MCF 10A (cell line): ENCODE measurements at regions not wholly inside any gene's neighbourhood (a gene's known extent, or its start where the extent isn't known, plus 50 kb on each side); places are given as distances from the start of the nearest gene placed in this dataset.

Experiments used
- BruUV-seq: library from RNA; stranded (reverse); fragments of 400-500 nt; replicated peaks from 2 replicates; lab custom pipeline; 2021; lab: Mats Ljungman, UMichigan
- CTCF ChIA-PET: fragments of 300-600 bp; sonication (Branson Sonifier 250); formaldehyde crosslinking; extraction: SDS; loops from one replicate; lab custom pipeline; 2021; ENCODE audit warnings: antibody characterized with exemption, inconsistent platforms; lab: Yijun Ruan, JAX
- POLR2A ChIA-PET: fragments of 300-600, 350-650 bp; sonication (Branson Sonifier 250); formaldehyde crosslinking; extraction: SDS; loops from one replicate; lab custom pipeline; 2020; ENCODE audit warnings: antibody characterized with exemption, inconsistent platforms; lab: Yijun Ruan, JAX
- DNase-seq: peaks from one replicate; pipeline ENCODE4 v3.0.0-alpha.2; 2018; ENCODE audit not compliant: unreplicated experiment
- H3K27ac Mint-ChIP-seq: one replicate; pipeline ENCODE4 v1.8.0; 2022; ENCODE audit warnings: mild to moderate bottlenecking, low read depth, mixed read lengths; ENCODE audit not compliant: unreplicated experiment
- H3K27me3 Mint-ChIP-seq: one replicate; pipeline ENCODE4 v1.8.0; 2022; ENCODE audit warnings: mixed read lengths; ENCODE audit not compliant: insufficient read depth, unreplicated experiment
- H3K36me3 Mint-ChIP-seq: one replicate; pipeline ENCODE4 v1.8.0; 2022; ENCODE audit warnings: mild to moderate bottlenecking, moderate library complexity, mixed read lengths; ENCODE audit not compliant: insufficient read depth, unreplicated experiment
- H3K4me1 Mint-ChIP-seq: one replicate; pipeline ENCODE4 v1.8.0; 2022; ENCODE audit warnings: mixed read lengths; ENCODE audit not compliant: insufficient read depth, unreplicated experiment
- H3K4me3 Mint-ChIP-seq: one replicate; pipeline ENCODE4 v1.8.0; 2022; ENCODE audit warnings: mild to moderate bottlenecking, moderate library complexity, mixed read lengths; ENCODE audit not compliant: unreplicated experiment
- H3K9me3 Mint-ChIP-seq: one replicate; pipeline ENCODE4 v1.8.0; 2022; ENCODE audit warnings: mixed read lengths; ENCODE audit not compliant: unreplicated experiment
- intact Hi-C: fragments of 100-400 bp; cut with micrococcal nuclease; formaldehyde crosslinking; loops from 2 replicates; pipeline ENCODE4 v1.14.1; 2022
- TF ChIP-seq, protein P1 (sequence below): fragments of 200-600 bp; IDR thresholded peaks from one replicate; pipeline ENCODE4 v1.8.0; 2022; ENCODE audit warnings: antibody characterized with exemption, mild to moderate bottlenecking; ENCODE audit not compliant: unreplicated experiment

DNA sequence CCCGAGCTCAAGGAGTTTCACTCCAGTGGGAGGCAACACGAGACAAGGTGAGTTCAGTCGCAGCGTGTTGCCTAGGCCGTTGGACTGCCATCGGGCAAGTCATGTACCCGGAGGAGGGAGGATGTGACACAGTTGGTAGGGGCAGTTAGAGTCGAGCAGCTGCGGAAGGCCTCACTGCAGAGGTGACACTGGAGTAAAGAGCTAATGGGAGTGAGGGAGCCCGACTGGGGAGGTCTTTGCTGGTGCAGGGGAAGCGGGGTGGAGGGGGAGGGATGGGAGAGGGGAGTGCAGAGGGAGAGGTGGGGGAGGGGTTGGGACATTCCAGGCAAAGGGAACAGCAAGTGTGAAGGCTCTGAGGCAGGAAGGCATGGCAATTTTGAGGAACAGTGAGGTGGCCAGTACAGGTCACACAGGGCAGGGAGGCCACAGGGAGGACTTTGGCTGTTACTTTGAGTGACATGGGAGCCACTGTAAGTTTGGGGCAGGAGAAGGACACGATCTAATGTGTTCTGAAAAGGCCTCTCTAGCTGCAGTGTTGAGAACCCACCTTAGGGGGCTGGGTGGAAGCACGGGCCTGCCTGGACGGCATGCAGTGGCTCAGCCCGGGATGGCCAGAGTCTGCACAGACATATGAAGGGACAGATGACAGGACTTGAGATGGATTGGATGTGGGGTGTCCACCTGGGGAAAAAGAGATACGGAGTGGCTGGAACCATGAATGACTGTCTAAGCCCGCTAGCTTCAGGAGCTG lies 61.1 kb downstream of the KCNF1 start:
- Mint-ChIP-seq H3K4me3 (no peak overlapping the region), H3K9me3 (no peaks in the 10 kb centered on the region), H3K36me3 (no peaks in the 10 kb centered on the region), H3K27ac (no peak overlapping the region), H3K4me1 (no peaks in the 10 kb centered on the region), H3K27me3 (peaks cover 77% of the 10 kb centered on the region)
- TF ChIP-seq, protein P1, sequence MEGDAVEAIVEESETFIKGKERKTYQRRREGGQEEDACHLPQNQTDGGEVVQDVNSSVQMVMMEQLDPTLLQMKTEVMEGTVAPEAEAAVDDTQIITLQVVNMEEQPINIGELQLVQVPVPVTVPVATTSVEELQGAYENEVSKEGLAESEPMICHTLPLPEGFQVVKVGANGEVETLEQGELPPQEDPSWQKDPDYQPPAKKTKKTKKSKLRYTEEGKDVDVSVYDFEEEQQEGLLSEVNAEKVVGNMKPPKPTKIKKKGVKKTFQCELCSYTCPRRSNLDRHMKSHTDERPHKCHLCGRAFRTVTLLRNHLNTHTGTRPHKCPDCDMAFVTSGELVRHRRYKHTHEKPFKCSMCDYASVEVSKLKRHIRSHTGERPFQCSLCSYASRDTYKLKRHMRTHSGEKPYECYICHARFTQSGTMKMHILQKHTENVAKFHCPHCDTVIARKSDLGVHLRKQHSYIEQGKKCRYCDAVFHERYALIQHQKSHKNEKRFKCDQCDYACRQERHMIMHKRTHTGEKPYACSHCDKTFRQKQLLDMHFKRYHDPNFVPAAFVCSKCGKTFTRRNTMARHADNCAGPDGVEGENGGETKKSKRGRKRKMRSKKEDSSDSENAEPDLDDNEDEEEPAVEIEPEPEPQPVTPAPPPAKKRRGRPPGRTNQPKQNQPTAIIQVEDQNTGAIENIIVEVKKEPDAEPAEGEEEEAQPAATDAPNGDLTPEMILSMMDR: no peak
- no TSS peak for BruUV-seq
- intact Hi-C loops: no loop called here
- CTCF ChIA-PET: interaction anchor here (1.4 kb wide), 1 partner anchor 152 kb away, joined by 4 read pairs; no protein-coding TSS in a partner anchor
- POLR2A ChIA-PET: no interaction called here
- DNase-seq: no peak

DNA sequence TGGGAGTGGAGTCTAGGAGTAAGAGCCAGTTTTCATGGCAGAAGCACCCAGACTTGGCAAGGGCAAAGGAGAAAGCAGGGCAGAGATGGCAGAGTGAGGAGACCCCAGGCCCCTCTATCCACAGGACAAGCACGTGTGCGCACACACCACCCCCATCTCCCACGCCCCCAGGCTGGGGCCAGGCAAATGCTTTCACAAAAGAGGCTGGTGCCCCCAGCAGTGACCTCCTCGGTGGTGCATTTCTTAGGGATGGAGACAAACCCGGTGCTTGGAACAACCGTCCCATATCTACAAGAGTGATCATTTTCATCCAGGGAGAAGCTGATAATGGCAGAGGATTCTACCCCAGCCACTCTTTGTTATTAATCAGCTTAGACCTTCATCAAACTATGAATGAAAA lies 62.0 kb downstream of the KCNF1 start:
- Mint-ChIP-seq H3K27ac (no peak overlapping the region), H3K4me1 (no peaks in the 10 kb centered on the region), H3K9me3 (no peaks in the 10 kb centered on the region), H3K27me3 (peaks cover 77% of the 10 kb centered on the region), H3K4me3 (no peak overlapping the region), H3K36me3 (no peaks in the 10 kb centered on the region)
- DNase-seq: no peak
- intact Hi-C loops: no loop called here
- POLR2A ChIA-PET: no interaction called here
- CTCF ChIA-PET: interaction anchor here (0.6 kb wide), 1 partner anchor 44 kb away, joined by 3 read pairs; no protein-coding TSS in a partner anchor
- TF ChIP-seq, protein P1: no peak
- BruUV-seq: no TSS peak

DNA sequence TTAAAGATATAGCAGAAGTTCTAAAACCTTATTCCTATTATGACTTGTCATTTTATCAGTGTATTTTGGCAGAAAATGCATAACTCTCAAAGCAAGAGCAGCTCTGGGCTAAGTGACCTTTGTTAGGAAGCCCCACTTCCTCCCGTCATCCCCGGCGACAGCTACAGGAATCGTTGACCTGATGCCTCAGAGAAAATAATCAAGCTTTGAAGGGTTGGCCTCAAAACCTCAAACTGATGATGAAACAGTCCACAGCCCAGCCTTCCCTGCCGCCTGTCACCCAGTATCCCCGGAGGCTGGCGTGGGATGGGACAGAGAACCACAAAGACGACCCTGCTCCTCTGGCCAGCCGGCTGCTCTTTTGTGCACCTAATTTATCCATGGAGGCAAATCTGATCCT lies 65.3 kb downstream of the KCNF1 start:
- no peak overlapping the region for H3K4me3 Mint-ChIP-seq
- no peak overlapping the region for H3K27ac Mint-ChIP-seq
- H3K9me3 Mint-ChIP-seq: no peaks in the 10 kb centered on the region
- peaks cover 67% of the 10 kb centered on the region for H3K27me3 Mint-ChIP-seq
- no TSS peak for BruUV-seq
- DNase-seq: no peak
- TF ChIP-seq, protein P1: no peak
- no peaks in the 10 kb centered on the region for H3K4me1 Mint-ChIP-seq
- CTCF ChIA-PET: no interaction called here
- intact Hi-C loops: no loop called here
- POLR2A ChIA-PET: no interaction called here
- no peaks in the 10 kb centered on the region for H3K36me3 Mint-ChIP-seq

DNA sequence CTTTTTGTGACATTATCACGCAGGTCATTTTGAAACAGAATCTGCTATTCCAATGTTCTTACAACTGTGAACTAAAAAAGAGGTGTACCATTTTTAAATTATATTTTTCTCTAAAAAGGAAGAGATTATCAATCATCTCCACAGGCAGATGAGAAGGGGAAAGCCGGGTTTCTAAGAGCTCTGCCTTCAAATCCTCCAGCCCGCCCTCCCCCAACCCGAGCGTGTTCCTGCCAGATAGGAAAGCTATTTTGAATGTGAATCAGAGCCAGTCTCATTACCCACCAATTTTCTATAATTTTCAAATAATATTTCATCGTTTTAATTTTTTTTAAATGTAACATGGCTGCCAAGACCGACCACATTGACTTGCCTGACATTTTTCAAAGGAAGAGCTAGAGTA lies 65.9 kb downstream of the KCNF1 start:
- CTCF ChIA-PET: interaction anchor here (0.7 kb wide), 1 partner anchor 13 kb away, joined by 4 read pairs; no protein-coding TSS in a partner anchor
- no peaks in the 10 kb centered on the region for H3K4me1 Mint-ChIP-seq

More for the DNA sequence above, 65.9 kb downstream of the KCNF1 start:
- DNase-seq: no peak
- BruUV-seq: no TSS peak
- no peak overlapping the region for H3K27ac Mint-ChIP-seq
- no peaks in the 10 kb centered on the region for H3K36me3 Mint-ChIP-seq
- H3K27me3 Mint-ChIP-seq: peaks cover 60% of the 10 kb centered on the region
- intact Hi-C loops: no loop called here
- TF ChIP-seq, protein P1: no peak
- H3K4me3 Mint-ChIP-seq: no peak overlapping the region
- H3K9me3 Mint-ChIP-seq: no peaks in the 10 kb centered on the region
- POLR2A ChIA-PET: no interaction called here
